Glutamatergic neuron (in vitro differentiated cells): ENCODE measurements at regions not wholly inside any gene's neighbourhood (a gene's known extent, or its start where the extent isn't known, plus 50 kb on each side); places are given as distances from the start of the nearest gene placed in this dataset.

Experiments used
- DNase-seq: peaks from one replicate; pipeline ENCODE4 v3.0.0; 2022
- H3K27ac Mint-ChIP-seq: one replicate; pipeline ENCODE4 v1.8.0; 2020; ENCODE audit warnings: mild to moderate bottlenecking, mixed read lengths, inconsistent platforms; ENCODE audit not compliant: unreplicated experiment
- H3K27me3 Mint-ChIP-seq: one replicate; pipeline ENCODE4 v1.8.0; 2020; ENCODE audit warnings: mild to moderate bottlenecking, moderate library complexity, mixed read lengths, inconsistent platforms; ENCODE audit not compliant: unreplicated experiment
- H3K36me3 Mint-ChIP-seq: one replicate; pipeline ENCODE4 v1.8.0; 2020; ENCODE audit warnings: mild to moderate bottlenecking, mixed read lengths, inconsistent platforms; ENCODE audit not compliant: unreplicated experiment
- H3K4me1 Mint-ChIP-seq: one replicate; pipeline ENCODE4 v1.8.0; 2020; ENCODE audit warnings: mild to moderate bottlenecking, low read depth, mixed read lengths, inconsistent platforms; ENCODE audit not compliant: unreplicated experiment
- H3K4me3 Mint-ChIP-seq: one replicate; pipeline ENCODE4 v1.8.0; 2020; ENCODE audit warnings: mild to moderate bottlenecking, mixed read lengths, inconsistent platforms; ENCODE audit not compliant: unreplicated experiment
- H3K9me3 Mint-ChIP-seq: one replicate; pipeline ENCODE4 v1.8.0; 2020; ENCODE audit warnings: mild to moderate bottlenecking, moderate library complexity, mixed read lengths, inconsistent platforms; ENCODE audit not compliant: unreplicated experiment
- TF ChIP-seq, protein P1 (sequence below): fragments of 200-600 bp; sonication (generic); IDR thresholded peaks from one replicate; pipeline ENCODE4 v1.5.0; 2021; ENCODE audit not compliant: partially characterized antibody, unreplicated experiment

DNA sequence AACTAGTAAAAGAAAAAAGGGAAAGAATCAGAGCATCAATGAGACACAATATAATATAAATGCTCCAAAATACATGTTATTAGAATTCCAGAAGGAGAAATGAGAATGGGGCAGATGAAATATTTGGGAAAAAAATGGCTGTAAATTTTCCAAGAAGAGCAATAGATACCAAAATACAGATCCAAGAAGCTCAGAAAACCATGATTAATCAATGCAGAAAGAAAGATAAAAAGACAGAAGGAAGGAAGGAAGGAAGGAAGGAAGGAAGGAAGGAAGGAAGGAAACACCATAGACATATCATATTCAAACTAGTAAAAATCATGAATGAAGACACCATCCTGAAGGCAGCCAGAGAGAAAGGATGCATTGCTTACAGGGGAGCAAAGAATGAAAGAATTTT, 920.9 kb downstream of the EFNA5 start:
- Mint-ChIP-seq H3K27me3 (no peaks in the 10 kb centered on the region), H3K36me3 (no peaks in the 10 kb centered on the region), H3K4me3 (no peak overlapping the region), H3K27ac (no peak overlapping the region), H3K4me1 (peaks cover 3% of the 10 kb centered on the region), H3K9me3 (peaks cover 3% of the 10 kb centered on the region)
- TF ChIP-seq, protein P1, sequence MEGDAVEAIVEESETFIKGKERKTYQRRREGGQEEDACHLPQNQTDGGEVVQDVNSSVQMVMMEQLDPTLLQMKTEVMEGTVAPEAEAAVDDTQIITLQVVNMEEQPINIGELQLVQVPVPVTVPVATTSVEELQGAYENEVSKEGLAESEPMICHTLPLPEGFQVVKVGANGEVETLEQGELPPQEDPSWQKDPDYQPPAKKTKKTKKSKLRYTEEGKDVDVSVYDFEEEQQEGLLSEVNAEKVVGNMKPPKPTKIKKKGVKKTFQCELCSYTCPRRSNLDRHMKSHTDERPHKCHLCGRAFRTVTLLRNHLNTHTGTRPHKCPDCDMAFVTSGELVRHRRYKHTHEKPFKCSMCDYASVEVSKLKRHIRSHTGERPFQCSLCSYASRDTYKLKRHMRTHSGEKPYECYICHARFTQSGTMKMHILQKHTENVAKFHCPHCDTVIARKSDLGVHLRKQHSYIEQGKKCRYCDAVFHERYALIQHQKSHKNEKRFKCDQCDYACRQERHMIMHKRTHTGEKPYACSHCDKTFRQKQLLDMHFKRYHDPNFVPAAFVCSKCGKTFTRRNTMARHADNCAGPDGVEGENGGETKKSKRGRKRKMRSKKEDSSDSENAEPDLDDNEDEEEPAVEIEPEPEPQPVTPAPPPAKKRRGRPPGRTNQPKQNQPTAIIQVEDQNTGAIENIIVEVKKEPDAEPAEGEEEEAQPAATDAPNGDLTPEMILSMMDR, result no peak
- no peak for DNase-seq

DNA sequence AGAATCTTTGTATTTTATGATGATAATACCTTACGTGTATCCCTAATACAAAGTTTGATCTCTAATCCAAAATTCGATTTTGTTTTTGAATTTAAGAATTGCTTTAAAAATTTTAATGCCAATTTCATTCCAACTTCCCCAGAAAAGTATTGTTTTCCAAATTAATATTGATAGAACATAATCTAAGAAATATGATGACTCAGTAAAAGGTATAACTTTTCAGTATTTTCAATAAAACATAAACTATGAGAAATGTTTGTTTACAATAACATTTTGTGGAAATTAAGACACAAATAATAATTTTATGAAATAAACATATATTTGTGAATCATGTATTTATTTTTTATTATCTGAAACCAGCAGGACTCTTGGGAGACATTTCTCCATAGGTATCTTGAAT, 931.6 kb downstream of the EFNA5 start:
- Mint-ChIP-seq H3K27me3 (no peaks in the 10 kb centered on the region), H3K9me3 (peaks cover 2% of the 10 kb centered on the region), H3K27ac (no peak overlapping the region), H3K4me3 (no peak overlapping the region), H3K36me3 (peaks cover 14% of the 10 kb centered on the region), H3K4me1 (no peaks in the 10 kb centered on the region)
- TF ChIP-seq, protein P1, result no peak
- no peak for DNase-seq

DNA sequence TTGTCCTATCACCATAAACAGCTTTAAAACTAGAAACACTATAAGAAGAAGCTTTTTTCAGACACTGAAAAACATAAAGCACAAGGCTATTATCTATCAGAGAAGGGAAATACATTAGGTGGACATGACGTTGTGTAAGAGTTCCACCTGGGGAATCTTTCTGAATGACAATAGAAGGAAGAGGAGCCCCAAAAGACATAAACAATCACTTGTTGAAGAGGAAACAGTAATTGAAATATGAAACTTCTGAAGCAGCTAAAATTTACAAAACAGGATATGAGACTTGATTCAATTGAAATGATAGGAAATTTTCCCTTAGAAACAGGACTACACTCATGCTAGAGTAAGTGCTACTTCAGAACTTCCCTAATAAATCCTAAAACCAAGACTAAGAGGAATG, 933.6 kb downstream of the EFNA5 start:
- DNase-seq, result no peak
- TF ChIP-seq, protein P1, result no peak
- Mint-ChIP-seq H3K27me3 (no peaks in the 10 kb centered on the region), H3K27ac (no peak overlapping the region), H3K36me3 (peaks cover 33% of the 10 kb centered on the region), H3K9me3 (peaks cover 7% of the 10 kb centered on the region), H3K4me3 (no peak overlapping the region), H3K4me1 (no peaks in the 10 kb centered on the region)

DNA sequence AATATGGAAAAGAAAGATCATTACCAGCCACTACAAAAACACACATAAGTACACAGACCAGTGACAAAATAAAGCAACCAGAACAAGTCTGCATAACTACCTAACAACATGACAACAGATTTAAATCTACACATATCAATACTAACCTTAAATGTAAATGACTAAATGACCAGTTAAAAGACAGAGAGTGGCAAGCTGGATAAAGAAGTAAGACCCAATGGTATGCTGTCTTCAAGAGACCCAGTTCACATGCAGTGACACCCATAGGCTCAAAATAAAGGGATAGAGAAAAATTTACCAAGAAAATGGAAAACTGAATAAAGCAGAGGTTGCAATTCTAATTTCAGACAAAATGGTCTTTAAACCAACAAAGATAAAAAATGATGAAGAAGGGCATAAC, 938.1 kb downstream of the EFNA5 start:
- DNase-seq, result no peak
- Mint-ChIP-seq H3K27me3 (peaks cover 4% of the 10 kb centered on the region), H3K4me3 (no peak overlapping the region), H3K9me3 (peaks cover 7% of the 10 kb centered on the region), H3K4me1 (no peaks in the 10 kb centered on the region), H3K36me3 (peaks cover 34% of the 10 kb centered on the region), H3K27ac (no peak overlapping the region)
- TF ChIP-seq, protein P1, result no peak

DNA sequence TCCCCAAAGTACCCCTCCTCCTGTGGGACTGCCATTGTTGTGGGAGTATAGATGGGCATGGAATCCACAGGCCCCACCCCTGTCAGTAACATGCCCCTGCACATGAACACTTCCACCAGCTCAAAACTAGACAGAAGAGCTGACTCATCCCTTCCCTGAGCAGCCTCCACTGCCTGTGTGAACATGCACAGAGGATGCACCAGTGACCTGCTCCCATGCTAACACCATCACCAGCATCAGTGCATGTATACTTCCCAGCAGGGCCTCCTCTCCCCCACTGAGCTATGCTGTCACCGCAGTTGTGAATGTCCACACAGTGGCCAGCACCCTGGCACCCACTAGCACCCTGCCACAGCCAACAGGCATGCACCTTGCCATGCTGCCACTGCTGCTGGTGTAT, 939.8 kb downstream of the EFNA5 start:
- TF ChIP-seq, protein P1, result no peak
- Mint-ChIP-seq H3K4me1 (no peaks in the 10 kb centered on the region), H3K9me3 (peaks cover 7% of the 10 kb centered on the region), H3K36me3 (peaks cover 34% of the 10 kb centered on the region), H3K27ac (no peak overlapping the region), H3K4me3 (no peak overlapping the region), H3K27me3 (peaks cover 4% of the 10 kb centered on the region)
- DNase-seq, result no peak
